ENCODE measurements at regions not wholly inside any gene's neighbourhood (a gene's known extent, or its start where the extent isn't known, plus 50 kb on each side); places are given as distances from the start of the nearest gene placed in this dataset.

GRCh38 chr11:123301013-123301591 is 106.1 kb upstream of the CLMP start:
- TF ChIP-seq POLR2A (IDR thresholded peaks at IDR 0.05): no peak
- peak in 1 of 7 donors; percentile 20 for DNase-seq
- intact Hi-C loops (cut with DNase I): loop anchor here (5.0 to 10.0 kb wide), 2 partner anchors 104 to 176 kb away; no protein-coding TSS in a partner anchor
- H3K27ac ChIP-seq: peak overlapping the region in 3 of 5 donors; percentile 9 to 73 (median 54)
- no peaks in the 10 kb centered on the region for H3K36me3 ChIP-seq (replicated peaks in 1 of 2)
- no peaks in the 10 kb centered on the region for H3K9me3 ChIP-seq (replicated peaks in 1 of 3)
- peaks cover 0 to 15% of the 10 kb centered on the region in 2 donors for H3K4me1 ChIP-seq (replicated peaks in 1 of 2)
- H3K27me3 ChIP-seq: no peaks in the 10 kb centered on the region
- H3K4me3 ChIP-seq: peak overlapping the region in 2 of 4 donors; percentile 26 to 53
- 14 to 21% (median 18%) methylated on average over 3 of the region's 3 CpGs for WGBS, 4 donors

- intact Hi-C loops (cut with DNase I): loop anchor here (5.0 to 10.0 kb wide), 2 partner anchors 105 to 178 kb away; no protein-coding TSS in a partner anchor
- Histone ChIP-seq H3K4me3 (no peak overlapping the region), H3K27ac (no peak overlapping the region), H3K4me1 (replicated peaks in 1 of 2) (peaks cover 0 to 15% of the 10 kb centered on the region in 2 donors), H3K9me3 (replicated peaks in 1 of 3) (no peaks in the 10 kb centered on the region), H3K27me3 (no peaks in the 10 kb centered on the region), H3K36me3 (replicated peaks in 1 of 2) (no peaks in the 10 kb centered on the region)
- TF ChIP-seq, protein P1, sequence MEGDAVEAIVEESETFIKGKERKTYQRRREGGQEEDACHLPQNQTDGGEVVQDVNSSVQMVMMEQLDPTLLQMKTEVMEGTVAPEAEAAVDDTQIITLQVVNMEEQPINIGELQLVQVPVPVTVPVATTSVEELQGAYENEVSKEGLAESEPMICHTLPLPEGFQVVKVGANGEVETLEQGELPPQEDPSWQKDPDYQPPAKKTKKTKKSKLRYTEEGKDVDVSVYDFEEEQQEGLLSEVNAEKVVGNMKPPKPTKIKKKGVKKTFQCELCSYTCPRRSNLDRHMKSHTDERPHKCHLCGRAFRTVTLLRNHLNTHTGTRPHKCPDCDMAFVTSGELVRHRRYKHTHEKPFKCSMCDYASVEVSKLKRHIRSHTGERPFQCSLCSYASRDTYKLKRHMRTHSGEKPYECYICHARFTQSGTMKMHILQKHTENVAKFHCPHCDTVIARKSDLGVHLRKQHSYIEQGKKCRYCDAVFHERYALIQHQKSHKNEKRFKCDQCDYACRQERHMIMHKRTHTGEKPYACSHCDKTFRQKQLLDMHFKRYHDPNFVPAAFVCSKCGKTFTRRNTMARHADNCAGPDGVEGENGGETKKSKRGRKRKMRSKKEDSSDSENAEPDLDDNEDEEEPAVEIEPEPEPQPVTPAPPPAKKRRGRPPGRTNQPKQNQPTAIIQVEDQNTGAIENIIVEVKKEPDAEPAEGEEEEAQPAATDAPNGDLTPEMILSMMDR (IDR thresholded peaks at IDR 0.05): no peak
- no peak for TF ChIP-seq POLR2A (IDR thresholded peaks at IDR 0.05)
- DNase-seq: no peak
- WGBS, 4 donors: 72 to 98% (median 87%) methylated on average over 5 to 7 of the region's 7 CpGs
These were observed 104.7 kb upstream of the CLMP start for GRCh38 chr11:123299721-123300120.

- intact Hi-C loops (cut with DNase I): no loop called here
- Histone ChIP-seq H3K36me3 (replicated peaks in 1 of 2) (no peaks in the 10 kb centered on the region), H3K27ac (no peak overlapping the region), H3K9me3 (replicated peaks in 1 of 3) (no peaks in the 10 kb centered on the region), H3K4me3 (no peak overlapping the region), H3K27me3 (no peaks in the 10 kb centered on the region), H3K4me1 (replicated peaks in 1 of 2) (peaks cover 0 to 15% of the 10 kb centered on the region in 2 donors)
- TF ChIP-seq POLR2A (IDR thresholded peaks at IDR 0.05): no peak
- TF ChIP-seq, protein P1 (IDR thresholded peaks at IDR 0.05): no peak
- no peak for DNase-seq
- 84 to 91% (median 90%) methylated on average over 8 to 16 of the region's 16 CpGs for WGBS, 4 donors
These were observed 103.7 kb upstream of the CLMP start for GRCh38 chr11:123298488-123299447.

DNA sequence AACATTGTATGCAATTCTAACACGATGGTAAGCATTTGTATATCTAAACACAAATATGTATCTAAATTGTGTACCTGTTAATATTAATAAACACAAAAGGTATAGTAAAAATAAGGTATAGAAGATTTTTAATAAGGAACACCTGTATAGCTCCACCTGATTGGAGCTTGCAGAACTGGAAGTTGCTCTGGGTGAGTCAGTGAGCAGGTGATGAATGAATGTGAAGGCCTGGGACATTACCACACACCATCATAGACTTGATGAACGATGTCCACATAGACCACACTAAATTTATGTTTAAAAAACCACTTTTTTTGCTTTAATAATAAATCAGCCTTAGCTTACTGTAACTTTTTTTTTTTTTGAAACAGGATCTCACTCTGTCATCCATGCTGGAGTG is 97.6 kb upstream of the CLMP start:
- Histone ChIP-seq H3K4me1 (replicated peaks in 1 of 2) (no peaks in the 10 kb centered on the region), H3K4me3 (no peak overlapping the region), H3K27ac (no peak overlapping the region), H3K36me3 (replicated peaks in 1 of 2) (no peaks in the 10 kb centered on the region), H3K9me3 (replicated peaks in 1 of 3) (no peaks in the 10 kb centered on the region), H3K27me3 (no peaks in the 10 kb centered on the region)
- WGBS, 4 donors: 84 to 86% (median 85%) methylated on average over 2 of the region's 2 CpGs
- DNase-seq: no peak
- intact Hi-C loops (cut with DNase I): no loop called here
- TF ChIP-seq POLR2A (IDR thresholded peaks at IDR 0.05): no peak
- TF ChIP-seq, protein P1 (IDR thresholded peaks at IDR 0.05): no peak

Measured in adrenal gland (tissue), 9 donors.